ENCODE measurements at regions not wholly inside any gene's neighbourhood (a gene's known extent, or its start where the extent isn't known, plus 50 kb on each side); places are given as distances from the start of the nearest gene placed in this dataset.

DNA sequence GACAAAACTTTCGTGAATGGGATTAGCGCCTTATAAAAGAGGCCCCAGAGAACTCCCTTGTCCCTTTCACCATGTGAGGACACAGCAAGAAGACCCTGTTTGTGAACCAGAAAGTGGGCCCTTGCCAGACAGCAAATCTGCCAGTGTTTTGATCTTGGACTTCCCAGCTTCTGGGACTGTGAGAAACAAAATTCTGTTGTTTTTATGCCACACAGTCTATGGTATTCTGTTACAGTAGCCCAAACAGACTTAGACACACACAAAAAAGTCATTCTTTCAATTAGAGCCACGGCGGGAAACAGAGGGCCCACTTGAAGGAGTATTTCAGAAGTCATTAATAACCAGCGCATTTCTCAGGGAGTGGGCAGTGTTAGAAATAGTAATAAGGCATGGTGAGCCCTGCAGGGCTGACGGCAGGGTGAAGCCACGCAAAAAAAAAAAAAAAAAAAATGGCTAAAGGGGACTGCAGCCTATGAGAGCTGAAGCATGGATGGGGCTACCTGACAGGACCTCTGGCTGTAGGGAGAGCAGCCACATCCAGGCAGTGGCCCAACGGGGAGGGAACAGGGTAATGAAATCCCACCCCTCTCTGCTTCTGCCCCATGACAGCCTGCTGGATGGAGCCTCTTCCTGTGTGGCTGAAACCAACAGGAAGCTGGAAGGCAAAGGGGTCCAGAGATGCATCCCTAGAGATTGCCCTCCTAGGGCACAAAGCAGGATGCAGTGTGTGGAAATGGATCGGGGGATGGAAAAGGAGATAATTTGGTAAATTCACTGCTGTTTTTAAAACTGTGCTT is 189.3 kb downstream of the KCNS3 start:
- Histone ChIP-seq H4K20me1 (replicated peaks; ENCODE audit: control insufficient read depth, extremely low read depth, insufficient read depth, low read length) (no peaks in the 10 kb centered on the region), H2AFZ (ENCODE audit: low read depth, low read length) (no peak overlapping the region), H3K79me2 (ENCODE audit: control insufficient read depth, insufficient read depth, low read length) (no peaks in the 10 kb centered on the region), H3K4me3 (replicated peaks in 1 of 3; ENCODE audit: insufficient read depth in 1 of 3, low read depth in 1 of 3, low read length in 3 of 3) (no peak overlapping the region), H3K9me3 (replicated peaks; ENCODE audit: control insufficient read depth, insufficient read depth, low read length) (no peaks in the 10 kb centered on the region), H3K9ac (replicated peaks; ENCODE audit: extremely low read depth, insufficient read depth, low read length) (no peak overlapping the region), H3K4me2 (ENCODE audit: insufficient read depth, low read length) (no peak overlapping the region), H3K27ac (ENCODE audit: insufficient read depth, low read depth, low read length) (no peak overlapping the region), H3K27me3 (ENCODE audit: control insufficient read depth in 2 of 2, insufficient read depth in 2 of 2, low read length in 2 of 2) (no peaks in the 10 kb centered on the region), H3K36me3 (ENCODE audit: control insufficient read depth in 2 of 2, extremely low read depth in 1 of 2, insufficient read depth in 2 of 2, low read length in 2 of 2) (no peaks in the 10 kb centered on the region), H3K4me1 (ENCODE audit: control insufficient read depth, extremely low read depth, insufficient read depth, low read length) (no peaks in the 10 kb centered on the region), H3K9me1 (replicated peaks; ENCODE audit: control insufficient read depth, extremely low read depth, insufficient read depth, low read length) (no peaks in the 10 kb centered on the region)
- dilution Hi-C loops (cut with MboI; ENCODE audit: extremely low pct_ligation_motif_present, low sequenced_read_pairs): no loop called here
- intact Hi-C loops (cut with micrococcal nuclease): no loop called here
- POLR2A ChIA-PET: no interaction called here
- TF ChIP-seq FOS (IDR thresholded peaks at IDR 0.05; ENCODE audit: borderline replicate concordance, insufficient read depth, low read length) (no peak), EZH2 (IDR thresholded peaks at IDR 0.05; ENCODE audit: borderline replicate concordance, low read depth, low read length, severe bottlenecking) (no peak), JUN (IDR thresholded peaks at IDR 0.05; ENCODE audit: borderline replicate concordance, insufficient read depth, insufficient read length, low read depth) (no peak), GATA2 (IDR thresholded peaks at IDR 0.05; ENCODE audit: insufficient read depth, insufficient read length, low read depth, low read length) (no peak), MYC (IDR thresholded peaks at IDR 0.05; ENCODE audit: low read depth, low read length) (no peak), POLR2AphosphoS5 (IDR thresholded peaks at IDR 0.05; ENCODE audit: insufficient read depth, low read depth, low read length) (no peak)
- TF ChIP-seq, protein P1, sequence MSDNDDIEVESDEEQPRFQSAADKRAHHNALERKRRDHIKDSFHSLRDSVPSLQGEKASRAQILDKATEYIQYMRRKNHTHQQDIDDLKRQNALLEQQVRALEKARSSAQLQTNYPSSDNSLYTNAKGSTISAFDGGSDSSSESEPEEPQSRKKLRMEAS (IDR thresholded peaks at IDR 0.05; ENCODE audit: insufficient read depth, insufficient read length): no peak
- TF ChIP-seq, protein P2, sequence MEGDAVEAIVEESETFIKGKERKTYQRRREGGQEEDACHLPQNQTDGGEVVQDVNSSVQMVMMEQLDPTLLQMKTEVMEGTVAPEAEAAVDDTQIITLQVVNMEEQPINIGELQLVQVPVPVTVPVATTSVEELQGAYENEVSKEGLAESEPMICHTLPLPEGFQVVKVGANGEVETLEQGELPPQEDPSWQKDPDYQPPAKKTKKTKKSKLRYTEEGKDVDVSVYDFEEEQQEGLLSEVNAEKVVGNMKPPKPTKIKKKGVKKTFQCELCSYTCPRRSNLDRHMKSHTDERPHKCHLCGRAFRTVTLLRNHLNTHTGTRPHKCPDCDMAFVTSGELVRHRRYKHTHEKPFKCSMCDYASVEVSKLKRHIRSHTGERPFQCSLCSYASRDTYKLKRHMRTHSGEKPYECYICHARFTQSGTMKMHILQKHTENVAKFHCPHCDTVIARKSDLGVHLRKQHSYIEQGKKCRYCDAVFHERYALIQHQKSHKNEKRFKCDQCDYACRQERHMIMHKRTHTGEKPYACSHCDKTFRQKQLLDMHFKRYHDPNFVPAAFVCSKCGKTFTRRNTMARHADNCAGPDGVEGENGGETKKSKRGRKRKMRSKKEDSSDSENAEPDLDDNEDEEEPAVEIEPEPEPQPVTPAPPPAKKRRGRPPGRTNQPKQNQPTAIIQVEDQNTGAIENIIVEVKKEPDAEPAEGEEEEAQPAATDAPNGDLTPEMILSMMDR (IDR thresholded peaks at IDR 0.05; ENCODE audit: extremely low read depth in 1 of 2, insufficient read depth in 1 of 2, low read depth in 1 of 2, low read length in 2 of 2): no peak
- no peak for FAIRE-seq
- no TSS peak for BruUV-seq (replicated peaks)
- CTCF ChIA-PET: no interaction called here
- no peak for DNase-seq (ENCODE audit: low read depth, low spot score)

Measured in endothelial cell of umbilical vein (primary cell).